ENCODE measurements at regions not wholly inside any gene's neighbourhood (a gene's known extent, or its start where the extent isn't known, plus 50 kb on each side); places are given as distances from the start of the nearest gene placed in this dataset.

DNA sequence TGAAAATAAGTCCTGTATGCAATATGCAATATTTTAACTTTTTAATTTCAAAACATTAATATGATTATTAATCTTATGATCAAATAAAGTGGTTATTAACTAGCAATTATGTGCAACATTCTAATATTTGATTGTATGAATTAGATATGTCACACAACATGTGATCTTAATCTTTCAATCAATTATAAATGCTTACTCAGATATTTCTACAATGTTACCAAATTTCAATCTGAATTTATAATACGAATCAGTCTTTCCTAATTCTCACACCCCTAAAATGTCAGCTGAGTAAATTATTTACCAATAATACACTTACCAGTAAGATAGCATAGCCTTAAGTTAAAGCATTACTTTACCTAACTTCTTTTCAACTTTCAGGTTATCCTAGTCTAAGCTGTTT is 186.3 kb downstream of the CALCRL start:
- TF ChIP-seq, protein P1, sequence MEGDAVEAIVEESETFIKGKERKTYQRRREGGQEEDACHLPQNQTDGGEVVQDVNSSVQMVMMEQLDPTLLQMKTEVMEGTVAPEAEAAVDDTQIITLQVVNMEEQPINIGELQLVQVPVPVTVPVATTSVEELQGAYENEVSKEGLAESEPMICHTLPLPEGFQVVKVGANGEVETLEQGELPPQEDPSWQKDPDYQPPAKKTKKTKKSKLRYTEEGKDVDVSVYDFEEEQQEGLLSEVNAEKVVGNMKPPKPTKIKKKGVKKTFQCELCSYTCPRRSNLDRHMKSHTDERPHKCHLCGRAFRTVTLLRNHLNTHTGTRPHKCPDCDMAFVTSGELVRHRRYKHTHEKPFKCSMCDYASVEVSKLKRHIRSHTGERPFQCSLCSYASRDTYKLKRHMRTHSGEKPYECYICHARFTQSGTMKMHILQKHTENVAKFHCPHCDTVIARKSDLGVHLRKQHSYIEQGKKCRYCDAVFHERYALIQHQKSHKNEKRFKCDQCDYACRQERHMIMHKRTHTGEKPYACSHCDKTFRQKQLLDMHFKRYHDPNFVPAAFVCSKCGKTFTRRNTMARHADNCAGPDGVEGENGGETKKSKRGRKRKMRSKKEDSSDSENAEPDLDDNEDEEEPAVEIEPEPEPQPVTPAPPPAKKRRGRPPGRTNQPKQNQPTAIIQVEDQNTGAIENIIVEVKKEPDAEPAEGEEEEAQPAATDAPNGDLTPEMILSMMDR (conservative IDR thresholded peaks at IDR 0.05; ENCODE audit: low read length) = no peak
- DNase-seq (ENCODE audit: low read depth) = no peak
- no peak overlapping the region for H3K4me3 ChIP-seq (ENCODE audit: low read length)

DNA sequence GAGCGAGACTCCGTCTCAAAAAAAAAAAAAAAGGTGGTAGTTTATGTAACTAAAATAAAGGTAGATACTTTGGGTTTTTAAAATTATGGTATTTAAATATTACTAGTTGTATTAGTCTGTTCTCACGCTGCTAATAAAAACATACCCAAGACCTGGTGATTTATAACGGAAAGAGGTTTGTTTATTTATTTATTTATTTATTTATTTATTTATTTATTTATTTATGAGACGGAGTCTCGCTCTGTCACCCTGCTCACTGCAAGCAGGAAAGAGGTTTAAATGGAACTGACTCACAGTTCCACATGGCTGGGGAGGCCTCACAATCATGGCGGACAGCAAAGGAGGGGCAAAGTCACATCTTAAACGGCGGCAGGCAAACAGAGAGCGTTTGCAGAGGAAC is 196.0 kb downstream of the CALCRL start:
- H3K4me3 ChIP-seq (ENCODE audit: low read length) = no peak overlapping the region
- DNase-seq (ENCODE audit: low read depth) = no peak
- TF ChIP-seq, protein P1 (conservative IDR thresholded peaks at IDR 0.05; ENCODE audit: low read length) = no peak

DNA sequence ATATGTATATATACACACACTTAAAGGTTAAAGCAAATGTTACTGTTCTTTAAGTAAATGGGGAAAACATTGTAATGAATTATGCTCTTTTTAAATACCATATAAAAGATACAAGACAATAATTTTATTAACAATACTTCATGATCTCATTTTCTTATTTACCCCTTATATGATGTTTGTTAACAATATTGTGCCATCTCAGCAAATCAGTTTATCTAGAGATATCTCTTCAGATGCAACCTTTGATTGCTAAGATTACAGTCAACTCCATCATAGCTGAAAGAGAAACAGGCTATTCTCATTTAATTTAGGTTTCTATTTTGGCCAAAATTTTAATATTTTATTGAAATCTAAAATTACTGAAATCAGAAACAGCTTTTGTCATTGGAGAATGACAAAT is 197.9 kb downstream of the CALCRL start:
- TF ChIP-seq, protein P1 (conservative IDR thresholded peaks at IDR 0.05; ENCODE audit: low read length) = no peak
- DNase-seq (ENCODE audit: low read depth) = no peak
- H3K4me3 ChIP-seq (ENCODE audit: low read length) = no peak overlapping the region

DNA sequence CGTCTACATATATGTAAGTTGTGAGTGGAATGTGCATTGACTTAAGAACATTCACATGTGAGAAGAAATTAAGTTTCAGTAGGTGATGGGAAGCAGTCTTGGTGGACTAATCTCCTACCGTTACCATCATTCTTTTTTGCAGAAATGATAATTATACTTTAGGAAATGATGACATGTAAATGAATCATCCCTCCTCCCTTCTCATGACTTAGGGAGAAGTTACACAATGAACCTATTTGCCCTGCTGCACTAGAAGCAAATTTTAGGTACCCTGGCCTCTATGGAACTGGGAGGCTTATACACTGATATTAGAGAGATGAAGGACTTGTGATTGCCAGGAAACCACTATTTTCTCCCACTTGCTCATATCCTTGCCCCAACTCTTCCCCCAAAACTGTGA is 214.2 kb downstream of the CALCRL start:
- TF ChIP-seq, protein P1 (conservative IDR thresholded peaks at IDR 0.05; ENCODE audit: low read length) = no peak
- DNase-seq (ENCODE audit: low read depth) = no peak
- no peak overlapping the region for H3K4me3 ChIP-seq (ENCODE audit: low read length)

DNA sequence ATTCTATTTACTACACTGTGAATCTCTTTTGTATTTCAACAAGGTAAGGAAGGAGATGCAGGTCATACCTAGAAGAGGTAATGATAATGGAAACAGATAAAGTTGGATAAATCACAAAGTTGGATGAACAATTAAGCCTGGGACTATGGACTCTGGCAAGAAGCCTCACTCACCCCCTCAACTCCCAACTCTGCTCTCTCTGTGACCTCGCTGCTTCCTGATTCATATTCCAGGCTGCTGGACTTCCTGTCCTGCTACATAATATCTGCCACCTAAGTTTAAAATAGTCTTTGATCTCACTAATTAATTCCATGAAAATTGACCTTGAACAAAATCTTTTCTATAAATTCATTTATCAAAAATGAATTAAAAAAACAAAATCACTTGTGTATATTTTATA is 215.3 kb downstream of the CALCRL start:
- no peak overlapping the region for H3K4me3 ChIP-seq (ENCODE audit: low read length)
- TF ChIP-seq, protein P1 (conservative IDR thresholded peaks at IDR 0.05; ENCODE audit: low read length) = no peak
- no peak for DNase-seq (ENCODE audit: low read depth)

DNA sequence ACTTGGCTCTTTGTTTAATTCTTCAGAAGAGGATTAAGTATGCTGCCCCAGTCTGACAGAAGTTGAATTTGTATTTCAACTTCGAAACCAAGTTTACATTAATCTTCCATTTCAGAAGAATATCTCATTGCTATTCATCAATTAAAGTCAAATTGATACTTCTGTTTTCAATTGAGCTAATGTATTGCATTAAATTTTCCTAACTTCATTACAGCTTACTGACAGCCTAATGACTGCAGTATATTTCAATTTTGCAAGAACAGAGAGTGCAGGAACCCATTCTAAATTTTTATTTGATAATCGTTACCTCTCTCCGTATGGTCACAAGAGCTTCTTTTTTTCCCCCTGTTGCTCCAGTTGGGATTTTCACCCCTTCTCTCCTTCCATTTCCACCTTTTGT is 218.0 kb downstream of the CALCRL start:
- no peak for DNase-seq (ENCODE audit: low read depth)
- TF ChIP-seq, protein P1 (conservative IDR thresholded peaks at IDR 0.05; ENCODE audit: low read length) = no peak

DNA sequence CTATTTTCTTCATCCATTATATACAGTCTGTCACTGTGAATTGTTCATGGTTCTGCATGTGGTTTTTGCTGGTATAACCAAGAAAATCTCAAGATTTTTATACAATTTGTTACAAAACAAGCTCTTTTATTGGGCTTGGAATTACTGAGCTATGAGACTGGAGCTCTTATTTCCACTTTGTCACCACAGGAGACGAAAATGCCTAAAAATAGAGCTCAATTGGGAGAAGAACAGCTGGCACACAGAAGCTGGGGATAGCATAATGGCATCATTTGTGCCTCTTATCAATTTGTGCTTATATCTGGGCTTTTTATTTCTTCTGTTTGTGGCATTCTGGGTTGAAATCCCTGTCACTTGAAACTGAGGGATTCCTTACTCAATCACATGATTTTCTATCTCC is 219.1 kb downstream of the CALCRL start:
- DNase-seq (ENCODE audit: low read depth) = no peak
- no peak overlapping the region for H3K4me3 ChIP-seq (ENCODE audit: low read length)
- TF ChIP-seq, protein P1 (conservative IDR thresholded peaks at IDR 0.05; ENCODE audit: low read length) = no peak

More for the DNA sequence above, 218.0 kb downstream of the CALCRL start:
- H3K4me3 ChIP-seq (ENCODE audit: low read length) = no peak overlapping the region

All from AG10803 (cell line).